ENCODE measurements at regions not wholly inside any gene's neighbourhood (a gene's known extent, or its start where the extent isn't known, plus 50 kb on each side); places are given as distances from the start of the nearest gene placed in this dataset.

DNA sequence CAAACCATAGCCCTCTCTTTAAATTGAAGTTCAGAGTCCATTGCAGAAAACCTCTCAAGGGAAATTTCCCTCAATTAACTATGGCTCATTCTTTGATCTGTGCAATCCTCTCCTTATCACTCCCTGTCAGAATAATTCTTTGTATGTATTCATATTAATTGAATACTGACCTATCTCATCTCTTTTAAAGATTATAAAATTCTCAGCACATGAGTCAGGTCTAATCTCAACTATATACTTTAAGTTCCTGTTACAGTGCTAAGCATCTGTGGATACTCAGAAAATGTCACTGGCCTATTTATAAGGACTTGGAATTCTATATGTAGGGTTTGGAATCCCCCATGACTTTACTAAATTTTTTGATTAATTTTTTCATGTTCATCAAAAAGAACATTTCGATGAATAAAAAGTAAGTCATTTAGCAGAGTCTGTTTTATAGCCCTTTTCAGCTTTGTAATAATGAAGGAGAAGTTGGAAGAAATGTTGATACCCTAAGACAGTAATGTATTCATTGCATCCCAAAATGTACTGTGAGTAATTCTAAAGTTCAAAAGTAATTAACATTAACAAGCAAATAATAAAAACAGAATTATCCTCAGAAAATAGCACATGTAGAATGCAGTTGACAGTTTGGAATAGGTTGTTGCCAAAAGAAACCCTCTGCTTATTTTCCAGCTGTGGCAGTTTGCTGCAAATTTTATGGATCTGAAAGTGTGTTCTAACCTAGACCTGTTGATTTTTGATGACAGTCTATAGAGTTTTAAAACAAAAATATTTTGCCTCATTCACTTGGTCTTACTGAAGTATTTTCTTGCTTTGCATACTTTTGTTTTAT, 503.4 kb upstream of the CBLB start:
- Histone ChIP-seq H3K9ac (no peak overlapping the region), H3K4me3 (ENCODE audit: low read depth, low read length) (no peak overlapping the region), H3K4me1 (no peaks in the 10 kb centered on the region), H3K9me3 (ENCODE audit: control insufficient read depth, low read length) (no peaks in the 10 kb centered on the region), H3K79me2 (no peaks in the 10 kb centered on the region), H3K27ac (no peak overlapping the region), H3K36me3 (ENCODE audit: control insufficient read depth, insufficient read depth, low read length) (no peaks in the 10 kb centered on the region), H3K4me2 (ENCODE audit: low read length) (no peak overlapping the region), H3K27me3 (ENCODE audit: control insufficient read depth, insufficient read depth, low read length) (no peaks in the 10 kb centered on the region), H2AFZ (no peak overlapping the region)
- TF ChIP-seq, protein P1, sequence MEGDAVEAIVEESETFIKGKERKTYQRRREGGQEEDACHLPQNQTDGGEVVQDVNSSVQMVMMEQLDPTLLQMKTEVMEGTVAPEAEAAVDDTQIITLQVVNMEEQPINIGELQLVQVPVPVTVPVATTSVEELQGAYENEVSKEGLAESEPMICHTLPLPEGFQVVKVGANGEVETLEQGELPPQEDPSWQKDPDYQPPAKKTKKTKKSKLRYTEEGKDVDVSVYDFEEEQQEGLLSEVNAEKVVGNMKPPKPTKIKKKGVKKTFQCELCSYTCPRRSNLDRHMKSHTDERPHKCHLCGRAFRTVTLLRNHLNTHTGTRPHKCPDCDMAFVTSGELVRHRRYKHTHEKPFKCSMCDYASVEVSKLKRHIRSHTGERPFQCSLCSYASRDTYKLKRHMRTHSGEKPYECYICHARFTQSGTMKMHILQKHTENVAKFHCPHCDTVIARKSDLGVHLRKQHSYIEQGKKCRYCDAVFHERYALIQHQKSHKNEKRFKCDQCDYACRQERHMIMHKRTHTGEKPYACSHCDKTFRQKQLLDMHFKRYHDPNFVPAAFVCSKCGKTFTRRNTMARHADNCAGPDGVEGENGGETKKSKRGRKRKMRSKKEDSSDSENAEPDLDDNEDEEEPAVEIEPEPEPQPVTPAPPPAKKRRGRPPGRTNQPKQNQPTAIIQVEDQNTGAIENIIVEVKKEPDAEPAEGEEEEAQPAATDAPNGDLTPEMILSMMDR (IDR thresholded peaks at IDR 0.05), result no peak

- Histone ChIP-seq H3K36me3 (ENCODE audit: control insufficient read depth, insufficient read depth, low read length) (no peaks in the 10 kb centered on the region), H3K27me3 (ENCODE audit: control insufficient read depth, insufficient read depth, low read length) (no peaks in the 10 kb centered on the region), H3K4me3 (ENCODE audit: low read depth, low read length) (no peak overlapping the region), H3K4me2 (ENCODE audit: low read length) (no peak overlapping the region), H2AFZ (no peak overlapping the region), H3K27ac (no peak overlapping the region), H3K4me1 (no peaks in the 10 kb centered on the region), H3K9ac (no peak overlapping the region), H3K79me2 (no peaks in the 10 kb centered on the region), H3K9me3 (ENCODE audit: control insufficient read depth, low read length) (no peaks in the 10 kb centered on the region)
- TF ChIP-seq, protein P1 (IDR thresholded peaks at IDR 0.05), result no peak
These were observed 504.0 kb upstream of the CBLB start for GRCh38 chr3:106372806-106373190.

DNA sequence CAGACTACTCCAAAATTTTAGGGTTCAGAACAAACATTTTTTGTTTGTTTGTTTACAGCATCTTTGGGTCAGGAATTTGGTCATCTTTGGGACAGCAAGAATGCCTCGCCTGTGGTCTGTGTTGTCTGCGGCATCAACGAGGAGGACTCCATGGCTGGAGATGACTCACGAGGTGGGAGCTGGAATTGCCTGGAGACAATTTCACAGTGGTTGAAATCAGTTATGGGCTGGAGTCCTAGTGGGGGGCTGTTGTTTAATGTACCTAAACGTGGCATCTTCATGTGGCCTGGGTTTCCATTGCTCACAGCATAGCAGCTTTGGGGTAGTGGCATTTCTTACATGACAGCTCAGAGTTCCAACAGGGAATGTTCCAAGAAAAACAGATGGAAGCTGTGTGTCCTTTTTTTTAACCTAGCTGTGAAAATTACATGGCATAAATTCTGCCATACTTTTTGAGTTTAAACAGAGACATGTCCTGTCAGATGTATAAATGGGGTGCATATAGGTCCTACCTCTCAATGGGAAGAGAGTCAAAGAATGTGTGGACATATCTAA, 507.3 kb upstream of the CBLB start:
- Histone ChIP-seq H3K36me3 (ENCODE audit: control insufficient read depth, insufficient read depth, low read length) (no peaks in the 10 kb centered on the region), H3K79me2 (no peaks in the 10 kb centered on the region), H3K4me1 (no peaks in the 10 kb centered on the region), H3K27ac (no peak overlapping the region), H2AFZ (no peak overlapping the region), H3K4me2 (ENCODE audit: low read length) (no peak overlapping the region), H3K9me3 (ENCODE audit: control insufficient read depth, low read length) (no peaks in the 10 kb centered on the region), H3K27me3 (ENCODE audit: control insufficient read depth, insufficient read depth, low read length) (no peaks in the 10 kb centered on the region), H3K9ac (no peak overlapping the region), H3K4me3 (ENCODE audit: low read depth, low read length) (no peak overlapping the region)
- TF ChIP-seq, protein P1 (IDR thresholded peaks at IDR 0.05), result no peak

- Histone ChIP-seq H3K27me3 (ENCODE audit: control insufficient read depth, insufficient read depth, low read length) (no peaks in the 10 kb centered on the region), H3K9ac (no peak overlapping the region), H3K9me3 (ENCODE audit: control insufficient read depth, low read length) (no peaks in the 10 kb centered on the region), H3K36me3 (ENCODE audit: control insufficient read depth, insufficient read depth, low read length) (no peaks in the 10 kb centered on the region), H3K4me1 (no peaks in the 10 kb centered on the region), H3K79me2 (no peaks in the 10 kb centered on the region), H3K4me2 (ENCODE audit: low read length) (no peak overlapping the region), H3K27ac (no peak overlapping the region), H3K4me3 (ENCODE audit: low read depth, low read length) (no peak overlapping the region), H2AFZ (no peak overlapping the region)
- TF ChIP-seq, protein P1 (IDR thresholded peaks at IDR 0.05), result no peak
These were observed 510.5 kb upstream of the CBLB start for GRCh38 chr3:106379251-106379750.

Measured in parathyroid adenoma (tissue), 2 donors.